Endothelial cell of umbilical vein (primary cell): ENCODE measurements at regions not wholly inside any gene's neighbourhood (a gene's known extent, or its start where the extent isn't known, plus 50 kb on each side); places are given as distances from the start of the nearest gene placed in this dataset.

Experiments
- BruUV-seq: library from RNA; stranded (reverse); fragments of 400-500 nt; replicated peaks from 2 replicates; lab custom pipeline; 2021; lab: Mats Ljungman, UMichigan
- CTCF ChIA-PET: fragments of 300-600, 350-600 bp; sonication (Branson Sonifier 250); formaldehyde crosslinking; loops from one replicate; lab custom pipeline; 2021; ENCODE audit warnings: antibody characterized with exemption, inconsistent platforms; lab: Charles Lee
- POLR2A ChIA-PET: fragments of 300-600, 350-600 bp; sonication (Branson Sonifier 250); formaldehyde crosslinking; loops from one replicate; lab custom pipeline; 2021; ENCODE audit warnings: antibody characterized with exemption, inconsistent platforms; lab: Charles Lee
- DNase-seq: peaks from one replicate; pipeline ENCODE4 v3.0.0-alpha.2; 2011; ENCODE audit warnings: low read depth, low spot score
- FAIRE-seq: peaks from 2 replicates; lab custom pipeline; 2011; peaks lifted over from hg19 to GRCh38; lab: Jason Lieb, UNC
- H2AFZ ChIP-seq: 2 replicates; pipeline ENCODE4 v1.6.0; 2012; ENCODE audit warnings: low read depth, low read length, control low read depth, inconsistent platforms
- H3K27ac ChIP-seq: 2 replicates; pipeline ENCODE4 v1.5.1; 2011; ENCODE audit warnings: low read depth, mild to moderate bottlenecking, control low read depth, low read length, moderate library complexity; ENCODE audit not compliant: insufficient read depth
- H3K27me3 ChIP-seq, 2 experiments: 2 replicates each; pipeline versions ENCODE4 v1.6.0 to v1.6.1; 2011; ENCODE audit warnings: low read length in 2 of 2, mixed read lengths in 1 of 2; ENCODE audit not compliant: control insufficient read depth in 2 of 2, insufficient read depth in 2 of 2
- H3K36me3 ChIP-seq, 2 experiments: 2 replicates in 1 of 2; 3 replicates in 1 of 2; pipeline ENCODE4 v1.5.1; 2011; ENCODE audit warnings: low read length in 2 of 2, mild to moderate bottlenecking in 1 of 2, moderate library complexity in 1 of 2; ENCODE audit not compliant: control insufficient read depth in 2 of 2, insufficient read depth in 2 of 2; ENCODE audit errors: extremely low read depth in 1 of 2
- H3K4me1 ChIP-seq: 3 replicates; pipeline ENCODE4 v1.5.1; 2011; ENCODE audit warnings: mild to moderate bottlenecking, low read length; ENCODE audit not compliant: control insufficient read depth, insufficient read depth; ENCODE audit errors: extremely low read depth
- H3K4me2 ChIP-seq: 2 replicates; pipeline ENCODE4 v1.6.1; 2011; ENCODE audit warnings: low read length, control low read depth, mixed read lengths; ENCODE audit not compliant: insufficient read depth
- H3K4me3 ChIP-seq, 3 experiments: fragments of 200-600 bp in 1 of 3; sonication (generic), shearing (Covaris generic) in 1 of 3; replicated peaks in 1 of 3; 2 replicates each; pipeline ENCODE4 v1.5.1; 2011 to 2016; ENCODE audit warnings: control low read depth in 3 of 3, low read length in 3 of 3, mild to moderate bottlenecking in 2 of 3, inconsistent platforms in 1 of 3, low read depth in 1 of 3, moderate library complexity in 1 of 3; ENCODE audit not compliant: insufficient read depth in 1 of 3
- H3K79me2 ChIP-seq: 2 replicates; pipeline ENCODE4 v1.6.0; 2012; ENCODE audit warnings: low read length, inconsistent platforms; ENCODE audit not compliant: control insufficient read depth, insufficient read depth
- H3K9ac ChIP-seq: replicated peaks from 2 replicates; pipeline ENCODE3; 2011; ENCODE audit warnings: low read length, control low read depth; ENCODE audit not compliant: insufficient read depth; ENCODE audit errors: extremely low read depth
- H3K9me1 ChIP-seq: replicated peaks from 3 replicates; pipeline ENCODE4 v1.6.0; 2011; ENCODE audit warnings: mild to moderate bottlenecking, low read length; ENCODE audit not compliant: control insufficient read depth, insufficient read depth; ENCODE audit errors: extremely low read depth
- H3K9me3 ChIP-seq: replicated peaks from 2 replicates; pipeline ENCODE4 v1.5.1; 2012; ENCODE audit warnings: low read length, inconsistent platforms; ENCODE audit not compliant: control insufficient read depth, insufficient read depth
- H4K20me1 ChIP-seq: replicated peaks from 2 replicates; pipeline ENCODE3; 2011; ENCODE audit warnings: mild to moderate bottlenecking, low read length; ENCODE audit not compliant: control insufficient read depth, insufficient read depth; ENCODE audit errors: extremely low read depth
- CTCF ChIP-seq, 2 donors: IDR thresholded peaks; 1 replicate in 1 of 2; 2 replicates in 1 of 2; pipeline ENCODE4 v1.5.1; 2011; ENCODE audit warnings: low read length in 2 of 2, mild to moderate bottlenecking in 2 of 2, moderate library complexity in 2 of 2, control low read depth in 1 of 2, inconsistent platforms in 1 of 2, low read depth in 1 of 2; ENCODE audit not compliant: insufficient read depth in 1 of 2; ENCODE audit errors: extremely low read depth in 1 of 2
- EZH2 ChIP-seq: IDR thresholded peaks from 2 replicates; pipeline ENCODE4 v1.6.1; 2012; ENCODE audit warnings: borderline replicate concordance, low read depth, mild to moderate bottlenecking, moderate library complexity, low read length, inconsistent platforms; ENCODE audit not compliant: severe bottlenecking
- GATA2 ChIP-seq: IDR thresholded peaks from 2 replicates; pipeline ENCODE4 v1.7.0; 2011; ENCODE audit warnings: low read depth, mild to moderate bottlenecking, moderate library complexity, mixed read lengths, low read length; ENCODE audit not compliant: insufficient read length, insufficient read depth
- JUN ChIP-seq: IDR thresholded peaks from 2 replicates; pipeline ENCODE4 v1.6.1; 2011; ENCODE audit warnings: borderline replicate concordance, low read depth; ENCODE audit not compliant: insufficient read length, insufficient read depth
- MAX ChIP-seq: IDR thresholded peaks from 2 replicates; pipeline ENCODE4 v1.6.1; 2011; ENCODE audit not compliant: insufficient read depth, insufficient read length
- POLR2AphosphoS5 ChIP-seq: IDR thresholded peaks from 2 replicates; pipeline ENCODE4 v1.6.1; 2012; ENCODE audit warnings: low read depth, mild to moderate bottlenecking, control low read depth, low read length, moderate library complexity; ENCODE audit not compliant: insufficient read depth
- dilution Hi-C: fragments of 300-500 bp; cut with MboI; formaldehyde crosslinking; loops from one replicate; pipeline ENCODE4 v1.15.0; 2019; ENCODE audit warnings: low sequenced_read_pairs; ENCODE audit not compliant: extremely low pct_ligation_motif_present
- intact Hi-C: fragments of 100-400 bp; cut with micrococcal nuclease; formaldehyde crosslinking; loops from one replicate; pipeline ENCODE4 v1.10.0; 2022

- Histone ChIP-seq H3K27ac (no peak overlapping the region), H3K9ac (no peak overlapping the region), H2AFZ (no peak overlapping the region), H3K9me1 (no peaks in the 10 kb centered on the region), H3K4me1 (no peaks in the 10 kb centered on the region), H3K79me2 (no peaks in the 10 kb centered on the region), H3K4me3 (no peak overlapping the region), H3K27me3 (no peaks in the 10 kb centered on the region), H3K9me3 (no peaks in the 10 kb centered on the region), H3K4me2 (no peak overlapping the region), H3K36me3 (no peaks in the 10 kb centered on the region), H4K20me1 (no peaks in the 10 kb centered on the region)
- ChIA-PET CTCF (no interaction called here), POLR2A (no interaction called here)
- no peak for FAIRE-seq
- no peak for DNase-seq
- dilution Hi-C loops (no loop called here), intact Hi-C loops (no loop called here)
- TF ChIP-seq GATA2 (no peak), JUN (no peak), MAX (no peak), POLR2AphosphoS5 (no peak), EZH2 (no peak), CTCF (IDR thresholded peaks at IDR 0.05; ENCODE audit: extremely low read depth in 1 of 2, insufficient read depth in 1 of 2, low read depth in 1 of 2, low read length in 2 of 2) (no peak)
- BruUV-seq: no TSS peak
Observed at GRCh38 chr6:90982051-90982450, 395.2 kb upstream of the MAP3K7 start.
